Endothelial cell of umbilical vein (primary cell): ENCODE measurements at regions not wholly inside any gene's neighbourhood (a gene's known extent, or its start where the extent isn't known, plus 50 kb on each side); places are given as distances from the start of the nearest gene placed in this dataset.

ENCODE experiments used
- BruUV-seq: library from RNA; stranded (reverse); fragments of 400-500 nt; replicated peaks from 2 replicates; lab custom pipeline; 2021; lab: Mats Ljungman, UMichigan
- CTCF ChIA-PET: fragments of 300-600, 350-600 bp; sonication (Branson Sonifier 250); formaldehyde crosslinking; loops from one replicate; lab custom pipeline; 2021; ENCODE audit warnings: antibody characterized with exemption, inconsistent platforms; lab: Charles Lee
- POLR2A ChIA-PET: fragments of 300-600, 350-600 bp; sonication (Branson Sonifier 250); formaldehyde crosslinking; loops from one replicate; lab custom pipeline; 2021; ENCODE audit warnings: antibody characterized with exemption, inconsistent platforms; lab: Charles Lee
- DNase-seq: peaks from one replicate; pipeline ENCODE4 v3.0.0-alpha.2; 2011; ENCODE audit warnings: low read depth, low spot score
- FAIRE-seq: peaks from 2 replicates; lab custom pipeline; 2011; peaks lifted over from hg19 to GRCh38; lab: Jason Lieb, UNC
- H2AFZ ChIP-seq: 2 replicates; pipeline ENCODE4 v1.6.0; 2012; ENCODE audit warnings: low read depth, low read length, control low read depth, inconsistent platforms
- H3K27ac ChIP-seq: 2 replicates; pipeline ENCODE4 v1.5.1; 2011; ENCODE audit warnings: low read depth, mild to moderate bottlenecking, control low read depth, low read length, moderate library complexity; ENCODE audit not compliant: insufficient read depth
- H3K27me3 ChIP-seq, 2 experiments: 2 replicates each; pipeline versions ENCODE4 v1.6.0 to v1.6.1; 2011; ENCODE audit warnings: low read length in 2 of 2, mixed read lengths in 1 of 2; ENCODE audit not compliant: control insufficient read depth in 2 of 2, insufficient read depth in 2 of 2
- H3K36me3 ChIP-seq, 2 experiments: 2 replicates in 1 of 2; 3 replicates in 1 of 2; pipeline ENCODE4 v1.5.1; 2011; ENCODE audit warnings: low read length in 2 of 2, mild to moderate bottlenecking in 1 of 2, moderate library complexity in 1 of 2; ENCODE audit not compliant: control insufficient read depth in 2 of 2, insufficient read depth in 2 of 2; ENCODE audit errors: extremely low read depth in 1 of 2
- H3K4me1 ChIP-seq: 3 replicates; pipeline ENCODE4 v1.5.1; 2011; ENCODE audit warnings: mild to moderate bottlenecking, low read length; ENCODE audit not compliant: control insufficient read depth, insufficient read depth; ENCODE audit errors: extremely low read depth
- H3K4me2 ChIP-seq: 2 replicates; pipeline ENCODE4 v1.6.1; 2011; ENCODE audit warnings: low read length, control low read depth, mixed read lengths; ENCODE audit not compliant: insufficient read depth
- H3K4me3 ChIP-seq, 3 experiments: fragments of 200-600 bp in 1 of 3; sonication (generic), shearing (Covaris generic) in 1 of 3; replicated peaks in 1 of 3; 2 replicates each; pipeline ENCODE4 v1.5.1; 2011 to 2016; ENCODE audit warnings: control low read depth in 3 of 3, low read length in 3 of 3, mild to moderate bottlenecking in 2 of 3, inconsistent platforms in 1 of 3, low read depth in 1 of 3, moderate library complexity in 1 of 3; ENCODE audit not compliant: insufficient read depth in 1 of 3
- H3K79me2 ChIP-seq: 2 replicates; pipeline ENCODE4 v1.6.0; 2012; ENCODE audit warnings: low read length, inconsistent platforms; ENCODE audit not compliant: control insufficient read depth, insufficient read depth
- H3K9ac ChIP-seq: replicated peaks from 2 replicates; pipeline ENCODE3; 2011; ENCODE audit warnings: low read length, control low read depth; ENCODE audit not compliant: insufficient read depth; ENCODE audit errors: extremely low read depth
- H3K9me1 ChIP-seq: replicated peaks from 3 replicates; pipeline ENCODE4 v1.6.0; 2011; ENCODE audit warnings: mild to moderate bottlenecking, low read length; ENCODE audit not compliant: control insufficient read depth, insufficient read depth; ENCODE audit errors: extremely low read depth
- H3K9me3 ChIP-seq: replicated peaks from 2 replicates; pipeline ENCODE4 v1.5.1; 2012; ENCODE audit warnings: low read length, inconsistent platforms; ENCODE audit not compliant: control insufficient read depth, insufficient read depth
- H4K20me1 ChIP-seq: replicated peaks from 2 replicates; pipeline ENCODE3; 2011; ENCODE audit warnings: mild to moderate bottlenecking, low read length; ENCODE audit not compliant: control insufficient read depth, insufficient read depth; ENCODE audit errors: extremely low read depth
- CTCF ChIP-seq, 2 donors: IDR thresholded peaks; 1 replicate in 1 of 2; 2 replicates in 1 of 2; pipeline ENCODE4 v1.5.1; 2011; ENCODE audit warnings: low read length in 2 of 2, mild to moderate bottlenecking in 2 of 2, moderate library complexity in 2 of 2, control low read depth in 1 of 2, inconsistent platforms in 1 of 2, low read depth in 1 of 2; ENCODE audit not compliant: insufficient read depth in 1 of 2; ENCODE audit errors: extremely low read depth in 1 of 2
- EZH2 ChIP-seq: IDR thresholded peaks from 2 replicates; pipeline ENCODE4 v1.6.1; 2012; ENCODE audit warnings: borderline replicate concordance, low read depth, mild to moderate bottlenecking, moderate library complexity, low read length, inconsistent platforms; ENCODE audit not compliant: severe bottlenecking
- FOS ChIP-seq: IDR thresholded peaks from 2 replicates; pipeline ENCODE4 v1.6.1; 2011; ENCODE audit warnings: mild to moderate bottlenecking, low read length, moderate library complexity, borderline replicate concordance; ENCODE audit not compliant: insufficient read depth
- GATA2 ChIP-seq: IDR thresholded peaks from 2 replicates; pipeline ENCODE4 v1.7.0; 2011; ENCODE audit warnings: low read depth, mild to moderate bottlenecking, moderate library complexity, mixed read lengths, low read length; ENCODE audit not compliant: insufficient read length, insufficient read depth
- JUN ChIP-seq: IDR thresholded peaks from 2 replicates; pipeline ENCODE4 v1.6.1; 2011; ENCODE audit warnings: borderline replicate concordance, low read depth; ENCODE audit not compliant: insufficient read length, insufficient read depth
- MAX ChIP-seq: IDR thresholded peaks from 2 replicates; pipeline ENCODE4 v1.6.1; 2011; ENCODE audit not compliant: insufficient read depth, insufficient read length
- MYC ChIP-seq: IDR thresholded peaks from one replicate; pipeline ENCODE4 v1.6.1; 2011; ENCODE audit warnings: mild to moderate bottlenecking, low read depth, low read length
- POLR2A ChIP-seq: IDR thresholded peaks from 2 replicates; pipeline ENCODE4 v1.6.1; 2012; ENCODE audit warnings: low read depth, mild to moderate bottlenecking, control low read depth, low read length
- POLR2AphosphoS5 ChIP-seq: IDR thresholded peaks from 2 replicates; pipeline ENCODE4 v1.6.1; 2012; ENCODE audit warnings: low read depth, mild to moderate bottlenecking, control low read depth, low read length, moderate library complexity; ENCODE audit not compliant: insufficient read depth
- dilution Hi-C: fragments of 300-500 bp; cut with MboI; formaldehyde crosslinking; loops from one replicate; pipeline ENCODE4 v1.15.0; 2019; ENCODE audit warnings: low sequenced_read_pairs; ENCODE audit not compliant: extremely low pct_ligation_motif_present
- intact Hi-C: fragments of 100-400 bp; cut with micrococcal nuclease; formaldehyde crosslinking; loops from one replicate; pipeline ENCODE4 v1.10.0; 2022

DNA sequence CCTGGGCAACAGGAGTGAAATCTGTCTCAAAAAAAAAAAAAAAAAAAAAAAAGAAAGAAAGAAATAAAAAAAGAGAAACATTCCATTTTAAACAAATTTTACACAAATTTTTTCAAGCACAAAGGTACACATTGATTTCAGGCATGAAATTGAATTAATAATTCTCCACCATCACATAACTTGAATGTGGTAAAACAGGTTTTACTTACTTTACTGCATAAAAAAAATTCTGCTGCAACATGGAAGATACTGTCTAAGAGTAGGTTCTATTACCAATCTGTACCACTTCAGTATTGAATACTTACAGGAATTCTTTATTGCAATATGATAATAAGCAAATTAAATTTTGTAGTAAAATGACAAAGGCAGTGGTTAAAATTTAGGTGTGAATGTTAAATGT, 271.6 kb upstream of the ARSJ start:
- Histone ChIP-seq H3K4me2 (no peak overlapping the region), H3K9me3 (no peaks in the 10 kb centered on the region), H3K79me2 (no peaks in the 10 kb centered on the region), H3K4me1 (no peaks in the 10 kb centered on the region), H3K9ac (no peak overlapping the region), H3K27me3 (no peaks in the 10 kb centered on the region), H4K20me1 (no peaks in the 10 kb centered on the region), H3K27ac (no peak overlapping the region), H3K4me3 (no peak overlapping the region), H3K9me1 (no peaks in the 10 kb centered on the region), H3K36me3 (no peaks in the 10 kb centered on the region), H2AFZ (no peak overlapping the region)
- TF ChIP-seq FOS (no peak), POLR2A (no peak), GATA2 (no peak), JUN (no peak), MYC (no peak), MAX (no peak), EZH2 (no peak), POLR2AphosphoS5 (no peak), CTCF (IDR thresholded peaks at IDR 0.05; ENCODE audit: extremely low read depth in 1 of 2, insufficient read depth in 1 of 2, low read depth in 1 of 2, low read length in 2 of 2) (no peak)
- DNase-seq (no peak), FAIRE-seq (no peak)
- intact Hi-C loops = no loop called here
- ChIA-PET POLR2A (no interaction called here), CTCF (interaction anchor here (3.2 kb wide), 1 partner anchor 13 kb away, joined by 42 read pairs; no protein-coding TSS in a partner anchor)
- BruUV-seq = no TSS peak
- dilution Hi-C loops = no loop called here
